WTC11 (cell line): ENCODE measurements at regions not wholly inside any gene's neighbourhood (a gene's known extent, or its start where the extent isn't known, plus 50 kb on each side); places are given as distances from the start of the nearest gene placed in this dataset.

Experiments used
- CREM ChIP-seq: sonication (generic); formaldehyde crosslinking; IDR thresholded peaks from 2 replicates; pipeline ENCODE4 v1.8.1; 2022; ENCODE audit warnings: mild to moderate bottlenecking, missing genetic modification reagents, moderate library complexity
- CTCF ChIP-seq: fragments of 200-600 bp; IDR thresholded peaks from 2 replicates; pipeline ENCODE4 v1.8.0; 2022; ENCODE audit warnings: antibody characterized with exemption
- E2F1 ChIP-seq: sonication (generic); formaldehyde crosslinking; IDR thresholded peaks from 2 replicates; pipeline ENCODE4 v1.8.0; 2022; ENCODE audit warnings: mild to moderate bottlenecking, missing genetic modification reagents
- E2F4 ChIP-seq: sonication (generic); formaldehyde crosslinking; IDR thresholded peaks from 2 replicates; pipeline ENCODE4 v1.8.1; 2022; ENCODE audit warnings: low read depth, mild to moderate bottlenecking, moderate library complexity, missing genetic modification reagents, borderline replicate concordance
- HMGXB4 ChIP-seq: sonication (generic); formaldehyde crosslinking; IDR thresholded peaks from 2 replicates; pipeline ENCODE4 v1.8.1; 2023; ENCODE audit warnings: mild to moderate bottlenecking, moderate library complexity, missing genetic modification reagents
- MAX ChIP-seq: sonication (generic); formaldehyde crosslinking; IDR thresholded peaks from 2 replicates; pipeline ENCODE4 v1.8.0; 2022; ENCODE audit warnings: mild to moderate bottlenecking, missing genetic modification reagents
- SMAD3 ChIP-seq: sonication (generic); formaldehyde crosslinking; IDR thresholded peaks from 2 replicates; pipeline ENCODE4 v1.8.0; 2022; ENCODE audit warnings: missing genetic modification reagents, mild to moderate bottlenecking, borderline replicate concordance
- SP1 ChIP-seq: sonication (generic); formaldehyde crosslinking; conservative IDR thresholded peaks from 2 replicates; pipeline ENCODE4 v1.8.1; 2022; ENCODE audit warnings: missing genetic modification reagents
- USF2 ChIP-seq: sonication (generic); formaldehyde crosslinking; IDR thresholded peaks from 2 replicates; pipeline ENCODE4 v1.8.1; 2023; ENCODE audit warnings: mild to moderate bottlenecking, missing genetic modification reagents, moderate library complexity
- ZBTB43 ChIP-seq: sonication (generic); formaldehyde crosslinking; IDR thresholded peaks from 2 replicates; pipeline ENCODE4 v1.8.1; 2023; ENCODE audit warnings: mild to moderate bottlenecking, missing genetic modification reagents
- ZNF263 ChIP-seq: sonication (generic); formaldehyde crosslinking; IDR thresholded peaks from 2 replicates; pipeline ENCODE4 v1.8.1; 2022; ENCODE audit warnings: low read depth, mild to moderate bottlenecking, moderate library complexity, missing genetic modification reagents
- ZNF281 ChIP-seq: sonication (generic); formaldehyde crosslinking; IDR thresholded peaks from 2 replicates; pipeline ENCODE4 v1.8.0; 2023; ENCODE audit warnings: mild to moderate bottlenecking, missing genetic modification reagents
- ZNF671 ChIP-seq: fragments of 250-450 bp; sonication (Bioruptor Pico); IDR thresholded peaks from 2 replicates; pipeline ENCODE4 v1.8.0; 2021; ENCODE audit warnings: mild to moderate bottlenecking

GRCh38 chr6:47161176-47161687, 119.1 kb upstream of the ADGRF1 start:
- no peak for TF ChIP-seq CTCF
- no peak for TF ChIP-seq ZNF281
- no peak for TF ChIP-seq CREM (CRISPR knock-in tag)
- TF ChIP-seq MAX (CRISPR knock-in tag) = no peak
- no peak for TF ChIP-seq HMGXB4 (CRISPR knock-in tag)
- no peak for TF ChIP-seq SP1 (CRISPR knock-in tag)
- TF ChIP-seq E2F4 = no peak
- TF ChIP-seq ZBTB43 (CRISPR knock-in tag) = no peak
- no peak for TF ChIP-seq ZNF263 (CRISPR knock-in tag)
- TF ChIP-seq SMAD3 (CRISPR knock-in tag) = no peak
- TF ChIP-seq USF2 (CRISPR knock-in tag) = no peak
- TF ChIP-seq E2F1 (CRISPR knock-in tag) = no peak
- no peak for TF ChIP-seq ZNF671 (CRISPR knock-in tag)
